KG1 (cell line): ENCODE measurements at regions not wholly inside any gene's neighbourhood (a gene's known extent, or its start where the extent isn't known, plus 50 kb on each side); places are given as distances from the start of the nearest gene placed in this dataset.
"Not testable (repeated sequence)": the region's sequence is repeated elsewhere in the genome, so short reads cannot be mapped to it uniquely, and the experiment has no call there.

Experiments used
- DNase-seq: peaks from one replicate; lab custom pipeline; 2025; lab: John Stamatoyannopoulos, UW

DNA sequence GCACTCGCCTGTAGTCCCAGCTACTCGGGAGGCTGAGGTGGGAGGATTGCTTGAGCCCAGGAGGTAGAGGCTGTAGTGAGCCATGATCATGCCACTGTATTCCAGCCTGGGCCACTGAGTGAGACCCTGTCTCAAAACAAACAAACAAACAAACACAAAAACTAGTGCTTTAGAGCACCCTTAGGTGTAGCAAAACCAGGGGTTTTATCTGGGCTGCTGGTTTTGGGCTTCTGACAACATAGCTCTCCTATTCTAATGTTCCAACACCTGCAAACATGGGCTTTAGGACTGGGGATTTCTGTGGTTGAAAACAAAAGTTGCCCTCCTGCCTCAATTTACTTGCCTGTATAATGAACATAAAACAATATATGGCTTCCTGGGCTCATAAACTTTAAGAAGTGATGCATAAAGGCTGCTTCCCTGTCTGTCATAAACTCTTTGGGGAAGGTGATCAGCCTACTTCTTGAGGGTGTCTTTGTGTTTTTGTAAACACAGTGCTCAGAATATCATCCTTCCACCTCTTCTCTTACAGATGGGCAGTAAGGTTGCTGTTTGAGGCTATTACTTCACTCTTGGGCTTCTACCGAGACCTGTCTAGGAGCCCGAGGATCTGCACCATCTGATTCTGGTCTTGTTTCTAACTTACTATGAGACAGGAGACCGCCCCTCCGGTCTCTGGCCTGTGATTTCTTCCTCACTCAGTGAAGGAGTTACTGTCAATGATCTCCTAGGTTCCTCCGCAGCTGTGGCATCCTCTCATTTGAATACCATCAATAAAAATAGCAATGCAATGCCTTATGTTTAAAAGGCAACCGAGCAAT, 246.5 kb downstream of the MYCN start:
- DNase-seq, result no peak

DNA sequence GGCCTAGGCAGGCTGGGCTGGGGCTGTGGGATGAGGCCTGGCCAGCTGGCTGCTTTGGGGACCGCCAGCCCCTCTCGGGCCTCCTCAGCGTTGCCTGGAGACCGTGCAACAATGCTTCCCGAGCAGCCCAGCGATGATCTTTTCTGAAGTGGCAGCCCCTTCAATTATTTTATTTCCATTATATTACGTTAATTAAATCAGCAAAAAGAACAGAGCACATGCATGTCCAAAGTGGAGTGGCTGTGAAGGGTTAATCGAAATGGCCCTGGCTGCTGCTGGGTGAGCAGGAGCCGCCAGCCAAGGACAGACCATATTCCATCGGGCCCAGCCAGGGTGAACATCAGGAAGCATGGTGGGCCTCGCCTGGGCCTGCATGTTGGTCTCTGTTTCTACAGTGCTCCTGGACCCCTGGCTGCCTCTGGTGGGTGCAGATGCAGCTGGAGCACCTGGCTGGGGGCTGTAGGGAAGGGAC, 245.5 kb downstream of the MYCN start:
- DNase-seq, result no peak

DNA sequence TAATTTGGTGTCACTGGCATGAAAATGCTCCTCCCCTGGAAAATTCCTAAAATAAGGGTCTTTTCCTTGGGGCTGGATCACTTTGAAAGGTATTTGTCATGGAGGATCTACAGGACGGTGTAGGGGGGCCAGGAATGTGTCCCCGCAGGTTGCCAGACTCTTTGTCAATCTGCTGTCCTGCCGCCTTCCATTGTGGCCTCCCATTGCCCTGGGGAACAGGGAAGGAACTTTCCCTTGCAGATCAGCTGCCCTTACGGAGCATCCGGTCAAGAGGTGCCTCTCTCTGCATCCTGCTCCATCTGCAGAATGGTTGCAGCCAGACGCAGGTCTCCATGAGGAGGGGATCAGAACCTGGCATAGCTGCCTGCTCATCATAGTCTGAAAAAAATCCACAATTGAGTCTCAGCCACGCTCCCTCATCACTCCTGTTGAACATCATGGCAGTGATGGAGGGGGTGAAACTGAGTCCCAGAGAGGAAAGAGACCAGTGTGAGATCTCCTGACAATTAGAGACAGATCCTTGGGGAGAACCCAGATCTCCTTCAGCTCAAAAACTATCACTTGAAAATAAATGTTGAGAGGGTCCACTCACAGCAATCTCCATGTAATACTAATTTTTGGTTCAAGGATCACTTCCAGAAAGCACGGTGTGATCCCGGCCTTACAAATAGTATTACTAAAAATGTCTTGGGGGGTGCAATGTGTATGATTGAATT, 244.8 kb downstream of the MYCN start:
- DNase-seq, result no peak

DNA sequence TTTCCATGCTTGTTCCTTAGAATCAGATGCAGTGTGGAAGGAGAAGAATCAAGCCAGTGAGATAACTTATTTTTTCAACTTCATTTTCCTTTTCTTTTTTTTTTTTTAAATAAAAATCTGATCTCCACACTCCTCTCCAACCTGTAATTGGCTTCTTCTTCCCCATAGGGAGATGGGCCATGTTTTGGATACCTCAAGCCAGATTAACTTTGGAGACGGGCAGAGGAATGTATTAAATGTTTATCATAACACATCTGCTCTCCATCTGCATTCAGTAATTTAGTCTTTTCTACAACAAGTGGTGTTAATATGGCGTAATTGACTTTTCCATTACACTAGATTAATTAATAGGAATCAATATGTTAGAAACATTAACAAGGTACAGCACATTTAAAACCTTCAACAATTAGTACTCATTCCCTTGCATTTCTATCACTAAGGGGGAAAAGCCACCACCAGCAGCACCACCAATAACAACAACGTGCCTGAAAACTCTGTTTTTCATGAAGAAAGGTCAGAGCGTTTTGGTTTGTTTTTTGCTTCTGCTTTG, 244.1 kb downstream of the MYCN start:
- DNase-seq, result no peak

DNA sequence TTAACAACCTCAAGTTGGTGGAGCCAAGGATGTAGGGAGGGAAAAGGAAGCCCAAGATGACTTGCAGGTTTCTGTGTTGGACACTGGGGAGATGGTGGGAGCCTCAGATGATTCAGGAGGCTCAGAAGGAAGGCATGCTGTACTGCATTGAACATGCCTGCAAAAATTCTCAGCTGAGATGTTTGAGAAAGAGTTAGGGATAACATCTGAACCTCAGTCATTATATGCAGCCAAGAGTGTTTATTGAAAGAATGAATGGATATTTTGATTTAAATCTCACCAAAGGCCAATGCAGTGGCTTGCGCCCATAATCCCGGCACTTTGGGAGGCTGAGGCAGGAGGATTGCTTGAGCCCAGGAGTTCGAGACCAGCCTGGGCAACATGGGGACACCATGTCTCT, 243.0 kb downstream of the MYCN start:
- no peak for DNase-seq

DNA sequence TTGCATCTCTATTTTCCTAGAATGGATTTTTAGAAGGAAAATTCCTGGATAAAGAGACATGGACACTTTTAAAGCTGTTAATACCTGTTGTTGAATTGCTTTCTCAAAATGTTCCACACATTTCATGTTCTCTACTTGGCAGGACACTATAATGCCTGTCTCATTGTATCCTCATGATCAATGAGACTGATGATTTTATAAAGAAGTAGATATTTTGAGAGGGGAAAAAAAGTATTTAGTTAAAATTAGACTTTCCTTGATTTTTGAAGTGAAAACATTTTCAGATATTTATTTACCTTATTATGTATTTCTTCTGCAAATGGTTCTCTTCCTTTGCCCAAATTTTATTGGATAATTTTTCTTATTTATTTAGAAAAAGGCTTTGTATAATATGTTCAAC, 242.5 kb downstream of the MYCN start:
- no peak for DNase-seq

DNA sequence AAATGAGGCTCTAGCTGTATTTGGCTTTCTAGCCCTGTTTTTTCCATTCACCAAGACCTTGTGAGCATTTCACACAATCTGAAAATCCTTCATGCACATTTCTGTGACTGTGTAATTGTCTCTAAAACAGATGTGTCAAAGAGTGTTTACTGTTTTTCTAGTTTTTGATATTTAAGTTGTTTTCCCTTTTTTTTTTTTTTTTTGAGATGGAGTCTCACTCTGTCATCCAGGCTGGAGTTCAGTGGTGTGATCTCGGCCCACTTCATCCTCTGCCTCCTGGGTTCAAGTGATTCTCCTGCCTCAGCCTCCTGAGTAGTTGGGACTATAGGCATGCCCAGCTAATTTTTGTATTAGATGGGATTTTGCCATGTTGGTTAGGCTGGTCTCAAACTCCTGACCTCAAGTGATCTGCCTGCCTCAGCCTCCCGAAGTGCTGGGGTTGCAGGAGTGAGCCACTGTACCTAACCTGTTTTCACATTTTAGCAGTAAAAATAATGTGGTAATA, 242.0 kb downstream of the MYCN start:
- DNase-seq, result not testable (repeated sequence)

DNA sequence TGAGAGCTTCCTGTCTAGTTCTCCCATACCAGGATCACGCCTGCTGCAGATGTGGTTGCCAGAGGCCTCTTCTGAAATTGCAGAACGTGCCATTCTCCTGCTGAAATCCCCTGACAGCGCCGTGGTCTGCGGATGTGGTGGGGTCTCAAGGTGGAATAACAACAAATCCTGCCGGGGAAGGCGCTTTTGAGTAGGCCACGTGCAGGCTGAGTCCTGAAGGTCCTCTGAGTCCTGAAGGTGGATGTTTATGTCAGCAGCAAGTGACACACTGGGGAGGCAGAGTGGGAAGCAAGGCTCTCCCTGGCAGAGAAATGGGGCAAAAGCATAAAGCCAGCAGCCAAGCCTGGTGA, 241.4 kb downstream of the MYCN start:
- DNase-seq, result no peak

DNA sequence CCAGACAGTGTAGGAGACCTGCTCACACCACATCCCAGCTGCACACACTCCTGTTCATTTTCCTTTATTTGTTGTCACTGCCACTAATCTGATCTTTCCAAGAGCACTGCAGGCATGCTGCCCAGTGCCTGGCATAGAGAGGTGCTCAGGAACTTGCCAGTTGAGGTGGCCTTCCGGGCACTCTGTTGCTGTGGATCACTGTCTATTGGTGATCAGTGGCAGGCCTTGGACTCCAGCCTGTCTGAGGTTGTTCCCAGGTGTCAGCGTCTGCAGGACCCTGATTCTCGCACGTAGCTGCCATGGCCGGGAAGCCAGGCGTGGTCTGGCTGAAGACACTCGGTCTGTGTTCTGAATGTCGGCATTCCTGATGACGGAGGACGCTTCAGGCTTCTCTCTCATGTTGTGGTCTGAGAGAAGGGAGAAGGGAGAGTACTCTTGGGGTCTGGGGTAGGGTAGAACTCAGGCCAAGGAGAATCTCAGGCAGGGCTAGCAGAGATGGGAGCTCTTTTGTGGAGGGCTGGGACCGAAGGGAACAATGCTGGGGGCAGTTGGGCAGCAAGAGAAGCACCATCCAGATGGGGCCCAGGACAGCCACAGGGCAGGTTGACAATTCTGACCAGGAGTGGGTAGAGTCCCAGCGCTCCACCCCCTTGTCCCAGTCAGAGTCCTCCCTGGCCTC, 240.9 kb downstream of the MYCN start:
- DNase-seq, result no peak

DNA sequence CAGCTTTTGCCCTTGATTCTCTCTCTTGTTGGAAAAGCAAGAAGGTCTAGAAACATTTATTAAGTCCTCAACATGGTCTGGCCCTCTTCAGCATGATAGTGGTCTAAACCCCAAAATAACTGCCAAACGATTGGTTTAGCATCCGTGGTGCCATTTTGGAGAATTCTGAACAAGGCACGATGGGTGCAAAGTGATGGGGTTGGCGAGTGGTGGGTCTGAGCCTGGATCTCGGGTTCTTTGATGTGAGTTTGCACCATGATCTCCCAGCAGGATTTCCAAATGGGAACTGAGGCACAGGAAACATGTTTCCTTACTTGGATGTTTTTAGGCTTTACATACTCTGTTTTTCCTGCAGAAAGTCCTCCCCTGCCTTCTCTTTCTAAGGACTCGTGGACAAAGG, 240.3 kb downstream of the MYCN start:
- no peak for DNase-seq

DNA sequence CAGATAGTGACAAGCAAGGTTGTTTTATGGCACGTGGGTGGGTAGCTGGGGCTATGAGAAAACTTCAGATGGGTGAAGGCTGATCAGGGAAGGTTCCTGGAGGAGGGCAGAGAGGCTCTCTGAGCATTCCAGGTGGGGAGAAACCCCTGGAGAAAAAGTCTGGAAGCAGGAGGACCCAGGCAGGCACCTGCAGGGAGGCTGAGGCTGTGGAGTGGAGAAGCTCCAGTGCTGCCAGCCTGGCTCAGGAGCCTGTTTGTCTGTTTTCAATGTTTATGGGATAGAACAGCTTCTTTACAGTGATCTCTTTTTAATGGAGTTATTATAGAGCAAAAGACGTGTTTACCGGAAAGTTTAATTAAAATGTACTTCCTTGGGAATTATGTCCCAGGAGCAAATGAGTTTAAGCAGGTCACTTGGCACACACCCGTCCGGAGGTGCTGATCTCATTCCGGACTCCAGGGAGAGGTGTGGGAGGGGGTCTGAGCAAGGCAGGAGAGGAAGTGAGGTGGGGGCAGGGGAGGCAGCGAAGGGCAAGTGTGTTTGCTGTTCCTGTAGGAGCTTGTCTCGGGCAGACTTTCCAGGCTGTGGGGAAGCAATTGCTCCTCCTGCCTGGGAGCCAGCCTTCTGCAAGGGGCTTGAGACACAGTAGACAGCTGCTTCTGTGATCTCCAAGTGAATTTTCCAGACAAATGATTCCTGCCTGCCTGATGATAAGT, 239.5 kb downstream of the MYCN start:
- no peak for DNase-seq

DNA sequence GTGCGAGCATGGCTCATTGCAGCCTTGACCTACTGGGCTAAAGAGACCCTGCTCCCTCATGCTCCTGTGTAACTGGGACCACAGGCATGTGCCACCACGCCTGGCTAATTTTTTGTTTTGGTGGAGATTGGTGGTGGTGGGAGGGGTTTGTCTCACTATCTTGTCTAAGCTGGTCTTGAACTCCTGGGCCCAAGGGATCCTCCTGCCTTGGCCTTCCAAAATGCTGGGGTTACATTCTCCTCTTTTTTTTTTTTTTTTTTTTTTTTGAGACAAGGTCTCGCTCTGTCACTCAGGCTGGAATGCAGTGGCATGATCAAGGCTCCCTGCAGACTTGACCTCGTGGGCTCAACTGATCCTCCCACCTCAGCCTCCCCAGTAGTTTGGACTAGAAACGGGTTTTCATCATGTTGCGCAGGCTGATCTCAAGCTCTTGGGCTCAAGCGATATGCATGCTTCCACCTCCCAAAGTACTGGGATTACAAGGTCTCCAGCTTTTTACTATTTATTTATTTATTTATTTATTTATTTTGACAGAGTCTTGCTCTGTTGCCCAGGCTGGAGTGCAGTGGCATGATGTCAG, 238.3 kb downstream of the MYCN start:
- no peak for DNase-seq

DNA sequence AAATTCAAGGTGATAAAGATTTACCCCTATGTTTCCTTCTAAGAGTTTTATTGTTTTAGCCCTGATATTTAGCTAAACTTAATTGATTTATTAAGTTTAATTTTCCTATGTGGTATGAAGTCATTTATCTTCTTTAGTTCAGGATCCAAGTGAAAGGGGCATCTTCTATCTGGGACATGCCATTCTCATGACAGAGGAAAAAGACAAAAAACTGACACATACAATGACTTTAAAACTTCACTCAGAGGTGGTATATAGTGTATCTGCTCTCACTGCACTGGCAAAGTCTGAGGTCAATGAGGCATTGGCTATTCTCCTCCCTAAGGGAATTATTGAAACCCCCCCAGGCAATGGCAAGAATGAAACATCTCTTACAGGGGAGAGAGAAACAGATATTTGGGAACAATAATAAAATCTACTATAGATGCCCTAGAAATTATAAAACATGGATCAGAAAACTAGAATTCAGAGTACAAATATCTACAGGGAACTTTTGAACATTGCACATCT, 237.4 kb downstream of the MYCN start:
- no peak for DNase-seq

DNA sequence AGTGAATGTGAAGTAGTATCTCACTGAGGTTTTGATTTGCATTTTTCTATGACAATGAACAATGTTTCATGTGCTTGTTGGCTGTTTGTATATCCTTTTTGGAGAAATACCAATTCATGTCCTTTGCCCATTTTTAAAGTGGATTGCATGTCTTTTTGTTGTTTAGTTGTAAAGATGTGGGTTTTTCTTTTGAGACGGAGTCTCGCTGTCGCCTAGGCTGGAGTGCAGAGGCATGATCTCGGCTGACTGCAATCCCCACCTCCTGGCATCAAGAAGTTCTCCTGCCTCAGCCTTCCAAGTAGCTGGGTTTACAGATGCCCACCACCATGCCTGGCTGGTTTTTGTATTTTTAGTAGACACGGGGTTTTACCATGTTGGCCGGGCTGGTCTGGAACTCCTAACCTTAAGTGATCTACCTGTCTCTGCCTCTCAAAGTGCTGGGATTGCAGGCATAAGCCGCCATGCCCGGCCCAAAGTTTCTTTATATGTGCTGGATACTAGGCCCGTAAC, 236.7 kb downstream of the MYCN start:
- DNase-seq, result no peak

DNA sequence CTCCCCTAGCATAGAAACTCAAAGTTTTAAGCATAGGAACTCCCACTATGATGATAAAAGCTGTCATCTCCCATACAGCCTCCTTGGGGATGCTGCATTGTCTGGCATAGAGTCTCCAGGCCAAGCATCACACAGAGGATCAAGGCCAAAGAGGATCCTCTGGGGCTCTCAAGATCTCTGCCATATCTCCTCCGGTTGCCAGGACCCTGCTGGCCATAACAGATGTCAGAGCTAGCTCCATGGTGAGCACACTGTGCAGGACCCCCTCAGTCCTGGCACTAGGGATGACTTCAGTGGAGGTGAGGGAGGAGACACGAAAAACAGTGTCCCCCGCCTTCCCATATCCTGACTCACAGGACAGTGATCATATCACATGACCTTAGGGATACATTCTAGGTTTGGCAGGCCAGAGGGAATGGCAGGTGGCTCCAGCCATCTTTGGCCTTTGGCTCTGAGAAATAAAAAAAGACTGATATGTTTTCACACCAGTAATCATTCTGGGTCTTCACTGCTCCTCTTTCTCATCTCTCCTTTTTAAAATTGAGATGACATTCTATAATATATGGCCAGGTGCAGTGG, 235.0 kb downstream of the MYCN start:
- no peak for DNase-seq

DNA sequence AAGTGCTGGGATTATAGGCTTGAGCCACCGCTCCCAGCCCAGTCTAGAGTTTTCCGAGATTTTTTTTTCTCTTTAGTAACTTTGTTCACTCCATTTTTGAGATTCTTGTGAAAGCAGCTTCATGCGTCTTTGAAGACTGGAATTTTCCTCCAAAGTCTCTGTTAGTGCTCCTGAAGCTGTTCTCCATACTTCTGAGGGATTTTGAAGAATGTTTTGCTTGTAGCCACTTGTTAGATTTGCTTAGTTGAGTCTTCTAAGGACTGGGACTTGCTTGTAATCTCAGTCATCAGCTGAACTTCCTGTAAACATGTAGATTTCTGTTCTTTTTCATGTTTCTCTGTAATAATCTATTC, 234.3 kb downstream of the MYCN start:
- no peak for DNase-seq

DNA sequence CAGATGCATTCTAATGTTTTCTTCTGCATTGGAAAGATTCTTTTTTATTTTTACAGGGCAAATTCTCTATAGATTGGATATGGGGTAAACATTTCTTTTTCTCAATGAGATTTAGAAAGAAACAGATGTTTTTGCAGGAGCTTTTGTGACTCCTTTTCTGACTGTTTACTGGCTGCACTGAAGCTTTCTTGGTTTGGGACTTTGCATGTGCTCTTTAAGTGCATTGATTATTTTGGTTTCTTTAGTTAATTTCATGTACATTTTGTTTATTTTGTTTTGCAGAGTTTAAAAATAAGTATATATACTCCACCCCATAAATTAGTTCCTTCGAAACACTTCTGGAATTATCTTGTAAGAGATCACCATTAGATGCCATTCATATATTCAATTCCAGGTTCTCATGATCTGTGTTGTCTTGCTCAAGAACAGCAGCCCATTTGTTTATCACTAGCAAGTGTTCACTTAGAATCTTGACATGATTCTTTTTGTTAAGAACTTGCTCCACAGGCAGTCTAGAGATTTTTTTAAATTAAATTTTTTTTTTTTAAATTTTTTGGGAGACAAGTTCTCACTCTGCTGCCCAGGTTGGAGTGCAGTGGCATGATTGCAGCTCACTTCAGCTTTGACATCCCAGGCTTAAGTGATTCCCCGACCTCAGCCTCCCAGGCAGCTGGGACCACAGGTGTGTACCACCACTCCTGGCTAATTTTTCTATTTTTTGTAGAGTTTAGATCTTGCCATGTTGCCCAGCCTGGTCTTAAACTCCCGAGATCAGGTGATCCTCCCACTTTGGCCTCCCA, 233.7 kb downstream of the MYCN start:
- no peak for DNase-seq

DNA sequence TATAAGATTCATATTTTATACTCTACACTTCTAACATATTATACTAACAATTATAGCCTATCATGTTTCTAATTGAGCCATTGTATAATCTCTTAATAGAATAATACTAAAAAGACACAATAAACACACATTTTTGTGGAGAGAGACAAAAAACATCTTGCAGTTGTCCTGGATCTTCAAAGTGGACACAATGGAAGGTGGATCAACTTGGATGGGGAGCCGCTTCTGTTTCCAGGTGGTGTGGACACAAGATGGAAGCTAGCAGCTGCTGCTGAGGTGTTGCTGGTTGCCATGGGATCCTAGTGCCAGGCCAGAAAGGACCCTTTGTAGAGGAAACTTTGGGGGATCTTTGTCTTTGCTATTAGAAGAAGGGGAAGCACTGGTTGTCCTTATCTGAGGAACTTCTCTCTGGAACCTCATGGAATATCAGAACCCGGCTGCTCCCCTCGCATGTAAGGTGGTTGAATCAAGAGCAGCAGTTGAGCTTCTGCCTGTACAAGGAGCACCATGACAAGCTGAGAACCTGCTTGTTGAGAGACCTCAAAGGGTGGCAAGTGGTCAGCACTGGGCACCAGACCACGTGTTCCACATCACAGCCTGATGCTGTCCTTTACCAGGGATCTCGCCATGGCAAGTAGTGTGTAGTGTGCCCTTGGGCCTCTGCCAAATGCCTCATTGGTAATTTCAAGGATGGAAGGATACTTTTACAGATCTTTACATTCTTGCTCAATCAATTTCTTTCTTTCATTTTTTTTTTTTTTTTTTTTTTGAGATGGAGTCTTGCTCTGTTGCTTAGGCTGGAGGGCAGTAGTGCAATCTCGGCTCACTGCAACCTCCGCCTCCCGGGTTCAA, 232.2 kb downstream of the MYCN start:
- DNase-seq, result no peak

DNA sequence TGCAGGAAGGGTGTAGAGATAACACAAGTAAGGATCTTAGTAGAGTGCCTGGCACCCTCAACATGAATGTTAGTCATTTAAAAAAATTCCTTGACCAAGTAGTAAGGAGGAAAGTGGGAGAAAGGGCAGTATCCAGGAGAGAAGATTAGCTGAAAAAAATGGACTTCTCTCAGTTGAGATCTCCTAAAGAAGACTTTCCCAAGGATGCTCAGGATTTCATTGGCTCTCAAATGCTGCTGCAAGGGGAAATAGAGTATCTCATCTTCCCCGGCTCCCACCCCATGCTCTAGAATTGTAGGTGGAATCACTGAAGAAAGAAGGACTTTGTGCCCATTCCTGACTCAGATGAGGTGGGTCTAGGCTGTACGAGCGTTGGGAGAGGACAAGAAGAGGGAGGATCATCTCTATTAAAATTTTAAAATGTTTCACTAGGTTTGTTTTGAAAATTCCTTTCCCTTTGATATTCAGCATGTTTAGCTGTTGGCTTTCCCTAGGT, 231.1 kb downstream of the MYCN start:
- no peak for DNase-seq
